GM12892 (cell line): ENCODE measurements at regions not wholly inside any gene's neighbourhood (a gene's known extent, or its start where the extent isn't known, plus 50 kb on each side); places are given as distances from the start of the nearest gene placed in this dataset.

Experiments
- POLR2A ChIP-seq: IDR thresholded peaks from 2 replicates; pipeline ENCODE4 v1.6.1; 2011; ENCODE audit warnings: low read depth, low read length, control low read depth
- POLR2AphosphoS5 ChIP-seq: IDR thresholded peaks from 2 replicates; pipeline ENCODE4 v1.6.1; 2011; ENCODE audit warnings: low read depth, low read length, control low read depth

- TF ChIP-seq POLR2AphosphoS5 (no peak), POLR2A (no peak)
These were observed 61.1 kb upstream of the PSD2 start for GRCh38 chr5:139734539-139734916.
